SIG-M5 treated with dmso at 0.1 percent for 504 hours (cell line): ENCODE measurements at regions not wholly inside any gene's neighbourhood (a gene's known extent, or its start where the extent isn't known, plus 50 kb on each side); places are given as distances from the start of the nearest gene placed in this dataset.

Experiments
- DNase-seq: peaks from one replicate; lab custom pipeline; 2025; ENCODE audit not compliant: unreplicated experiment; lab: John Stamatoyannopoulos, UW

- DNase-seq, result no peak
Observed at GRCh38 chr18:42606886-42607495, 508.5 kb downstream of the RIT2 start.

- no peak for DNase-seq
Observed at GRCh38 chr18:42611134-42611533, 504.4 kb downstream of the RIT2 start.

GRCh38 chr18:42614619-42615293, 500.7 kb downstream of the RIT2 start:
- DNase-seq, result no peak

- DNase-seq, result no peak
Observed at GRCh38 chr18:42617221-42617620, 498.3 kb downstream of the RIT2 start.

- no peak for DNase-seq
Observed at GRCh38 chr18:42619771-42620170, 495.7 kb downstream of the RIT2 start.

- DNase-seq, result no peak
Observed at GRCh38 chr18:42620657-42621056, 494.8 kb downstream of the RIT2 start.

GRCh38 chr18:42623935-42624334, 491.6 kb downstream of the RIT2 start:
- no peak for DNase-seq

GRCh38 chr18:42632801-42633200, 482.7 kb downstream of the RIT2 start:
- DNase-seq, result no peak

GRCh38 chr18:42635378-42636048, 480.0 kb downstream of the RIT2 start:
- no peak for DNase-seq

- no peak for DNase-seq
Observed at GRCh38 chr18:42636309-42636708, 479.2 kb downstream of the RIT2 start.

GRCh38 chr18:42640160-42640559, 475.3 kb downstream of the RIT2 start:
- DNase-seq, result no peak

GRCh38 chr18:42641996-42642395, 473.5 kb downstream of the RIT2 start:
- DNase-seq, result no peak

GRCh38 chr18:42644729-42645131, 470.8 kb downstream of the RIT2 start:
- no peak for DNase-seq

GRCh38 chr18:42649331-42650035, 466.0 kb downstream of the RIT2 start:
- no peak for DNase-seq

- no peak for DNase-seq
Observed at GRCh38 chr18:42654556-42654955, 460.9 kb downstream of the RIT2 start.

- no peak for DNase-seq
Observed at GRCh38 chr18:42657551-42657950, 457.9 kb downstream of the RIT2 start.

GRCh38 chr18:42658171-42658570, 457.3 kb downstream of the RIT2 start:
- DNase-seq, result no peak

- DNase-seq, result no peak
Observed at GRCh38 chr18:42659187-42659586, 456.3 kb downstream of the RIT2 start.

- DNase-seq, result no peak
Observed at GRCh38 chr18:42670860-42671259, 444.6 kb downstream of the RIT2 start.

- DNase-seq, result no peak
Observed at GRCh38 chr18:42675810-42676209, 439.7 kb downstream of the RIT2 start.

- DNase-seq, result no peak
Observed at GRCh38 chr18:42683094-42683493, 432.4 kb downstream of the RIT2 start.

GRCh38 chr18:42689310-42689709, 426.2 kb downstream of the RIT2 start:
- DNase-seq, result no peak
